Naive B cell (primary cell): ENCODE measurements at regions not wholly inside any gene's neighbourhood (a gene's known extent, or its start where the extent isn't known, plus 50 kb on each side); places are given as distances from the start of the nearest gene placed in this dataset.
A peak's percentile ranks its signal among the peaks of the same experiment; 100 is the strongest.

Experiments used
- ATAC-seq, 2 donors: fragments of 150-1000 bp; cut with Tn5 transposase; 2 replicates each; pipeline ENCODE4 v1.10.0; 2021; ENCODE audit warnings: low read depth in 2 of 2, mild to moderate bottlenecking in 2 of 2, moderate library complexity in 2 of 2
- DNase-seq: peaks from one replicate; pipeline ENCODE4 v3.0.0; 2022
- H3K27ac Mint-ChIP-seq, 6 donors: one replicate each; pipeline ENCODE4 v1.8.0; 2020 to 2022; ENCODE audit warnings: mild to moderate bottlenecking in 6 of 6, mixed read lengths in 6 of 6, moderate library complexity in 5 of 6, inconsistent platforms in 2 of 6
- H3K27me3 Mint-ChIP-seq, 3 donors: one replicate each; pipeline ENCODE4 v1.8.0; 2021 to 2022; ENCODE audit warnings: mixed read lengths in 3 of 3, mild to moderate bottlenecking in 1 of 3
- H3K36me3 Mint-ChIP-seq, 2 donors: one replicate each; pipeline ENCODE4 v1.8.0; 2020 to 2022; ENCODE audit warnings: mixed read lengths in 2 of 2, inconsistent platforms in 1 of 2, mild to moderate bottlenecking in 1 of 2
- H3K4me1 Mint-ChIP-seq, 3 donors: one replicate each; pipeline ENCODE4 v1.8.0; 2020 to 2022; ENCODE audit warnings: mixed read lengths in 3 of 3, inconsistent platforms in 1 of 3, mild to moderate bottlenecking in 1 of 3, moderate library complexity in 1 of 3
- H3K4me3 Mint-ChIP-seq, 8 donors: one replicate each; pipeline ENCODE4 v1.8.0; 2020 to 2022; ENCODE audit warnings: mild to moderate bottlenecking in 8 of 8, mixed read lengths in 8 of 8, moderate library complexity in 8 of 8, inconsistent platforms in 2 of 8
- H3K9me3 Mint-ChIP-seq, 7 donors: one replicate each; pipeline ENCODE4 v1.8.0; 2020 to 2022; ENCODE audit warnings: mixed read lengths in 7 of 7, mild to moderate bottlenecking in 5 of 7, inconsistent platforms in 2 of 7, moderate library complexity in 1 of 7

GRCh38 chr6:125544819-125545218 is 204.6 kb upstream of the HEY2 start:
- Mint-ChIP-seq H3K4me3 (no peak overlapping the region), H3K9me3 (no peaks in the 10 kb centered on the region), H3K27ac (peak overlapping the region in 1 of 6 donors; percentile 35), H3K4me1 (no peaks in the 10 kb centered on the region), H3K36me3 (no peaks in the 10 kb centered on the region), H3K27me3 (peaks cover 16 to 31% (median 27%) of the 10 kb centered on the region in 3 donors)
- ATAC-seq: no peak
- no peak for DNase-seq

- no peak for ATAC-seq
- H3K27ac Mint-ChIP-seq: no peak overlapping the region
- H3K4me3 Mint-ChIP-seq: no peak overlapping the region
- H3K9me3 Mint-ChIP-seq: no peaks in the 10 kb centered on the region
- H3K36me3 Mint-ChIP-seq: no peaks in the 10 kb centered on the region
- H3K4me1 Mint-ChIP-seq: no peaks in the 10 kb centered on the region
- H3K27me3 Mint-ChIP-seq: peaks cover 13 to 36% (median 27%) of the 10 kb centered on the region in 3 donors
- no peak for DNase-seq
These were observed 202.6 kb upstream of the HEY2 start for GRCh38 chr6:125546841-125547251.

GRCh38 chr6:125547381-125547780 is 202.1 kb upstream of the HEY2 start:
- ATAC-seq: no peak
- H3K27ac Mint-ChIP-seq: no peak overlapping the region
- H3K27me3 Mint-ChIP-seq: peaks cover 13 to 40% (median 27%) of the 10 kb centered on the region in 3 donors
- H3K9me3 Mint-ChIP-seq: no peaks in the 10 kb centered on the region
- no peak for DNase-seq
- no peak overlapping the region for H3K4me3 Mint-ChIP-seq
- H3K36me3 Mint-ChIP-seq: no peaks in the 10 kb centered on the region
- no peaks in the 10 kb centered on the region for H3K4me1 Mint-ChIP-seq

DNA sequence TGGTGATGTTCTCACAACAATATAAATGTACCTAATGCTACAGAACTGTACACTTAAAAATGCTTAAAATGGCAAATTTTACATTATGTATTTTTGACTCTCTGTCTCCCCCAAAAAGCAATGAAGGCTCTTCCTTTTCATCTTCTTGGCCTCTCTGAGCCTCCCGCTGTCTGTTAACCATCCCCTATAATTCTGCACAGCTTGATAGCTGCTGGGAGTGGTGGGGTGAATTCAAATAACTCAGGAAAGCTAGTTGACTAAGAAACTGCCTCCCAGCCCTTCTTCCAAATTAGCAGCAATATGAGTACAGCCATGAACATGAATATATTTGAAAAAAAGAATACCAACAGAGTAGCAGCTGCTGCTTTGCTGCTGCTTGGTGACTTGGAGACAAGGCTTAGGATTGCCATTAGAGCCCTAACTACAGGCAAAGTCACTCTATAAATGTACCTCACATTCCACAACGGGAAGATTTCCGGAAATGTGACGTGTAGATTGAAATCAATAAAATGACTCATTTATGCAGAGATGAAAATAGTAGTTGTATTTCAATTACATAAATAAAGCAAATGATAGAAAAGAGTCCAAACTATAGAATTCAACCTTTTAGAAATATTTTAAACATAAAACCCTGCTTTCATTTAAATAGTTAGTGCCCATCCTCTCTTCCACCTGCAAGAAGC is 200.1 kb upstream of the HEY2 start:
- Mint-ChIP-seq H3K27ac (no peak overlapping the region), H3K36me3 (no peaks in the 10 kb centered on the region), H3K4me3 (no peak overlapping the region), H3K9me3 (no peaks in the 10 kb centered on the region), H3K27me3 (peaks cover 7 to 29% (median 15%) of the 10 kb centered on the region in 3 donors), H3K4me1 (no peaks in the 10 kb centered on the region)
- ATAC-seq (no peak), DNase-seq (no peak)

DNA sequence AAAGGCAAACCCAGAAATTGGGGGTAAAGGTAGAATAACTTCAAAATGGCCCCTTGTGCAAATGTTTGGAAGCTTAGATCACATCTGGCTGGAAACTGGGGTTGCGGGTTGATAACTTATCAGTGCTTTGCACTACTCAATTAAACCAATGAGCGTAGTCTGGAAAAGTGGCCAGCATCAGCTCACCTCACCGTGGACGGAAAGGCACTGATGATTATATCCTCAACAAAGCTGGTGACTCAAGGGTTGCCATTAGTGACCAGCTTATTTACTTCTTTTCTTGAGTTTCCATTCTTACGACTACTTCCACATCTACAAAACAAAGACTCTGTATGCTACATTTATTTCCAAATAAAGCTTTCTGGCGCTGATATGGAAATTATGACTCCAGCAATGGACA is 198.5 kb upstream of the HEY2 start:
- ATAC-seq (no peak), DNase-seq (no peak)
- Mint-ChIP-seq H3K9me3 (no peaks in the 10 kb centered on the region), H3K4me1 (no peaks in the 10 kb centered on the region), H3K27ac (no peak overlapping the region), H3K36me3 (no peaks in the 10 kb centered on the region), H3K27me3 (peaks cover 12 to 31% (median 19%) of the 10 kb centered on the region in 3 donors), H3K4me3 (no peak overlapping the region)

DNA sequence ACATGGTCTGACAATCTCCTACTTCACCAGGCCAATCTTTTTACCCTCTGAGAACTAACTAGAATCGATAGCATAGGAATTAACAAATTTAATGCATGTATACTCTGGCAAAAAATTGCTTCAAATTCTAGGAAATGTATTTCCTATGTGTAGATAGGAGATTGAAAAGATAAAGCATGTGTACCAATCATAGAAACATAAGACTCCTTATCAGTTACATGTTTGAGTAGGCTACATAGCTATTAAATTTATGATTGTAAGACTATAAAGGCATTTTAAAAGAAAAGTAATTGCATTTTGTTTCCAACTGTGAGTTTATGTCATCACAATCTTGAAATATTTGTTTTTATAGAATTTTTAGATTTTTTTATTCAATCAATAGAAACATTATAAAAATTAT is 196.6 kb upstream of the HEY2 start:
- no peaks in the 10 kb centered on the region for H3K9me3 Mint-ChIP-seq
- H3K4me1 Mint-ChIP-seq: no peaks in the 10 kb centered on the region
- H3K4me3 Mint-ChIP-seq: no peak overlapping the region
- ATAC-seq (no peak), DNase-seq (no peak)
- H3K27me3 Mint-ChIP-seq: peaks cover 18 to 33% (median 29%) of the 10 kb centered on the region in 3 donors
- no peaks in the 10 kb centered on the region for H3K36me3 Mint-ChIP-seq
- H3K27ac Mint-ChIP-seq: no peak overlapping the region

- no peak overlapping the region for H3K27ac Mint-ChIP-seq
- no peak overlapping the region for H3K4me3 Mint-ChIP-seq
- no peaks in the 10 kb centered on the region for H3K36me3 Mint-ChIP-seq
- no peak for DNase-seq
- no peak for ATAC-seq
- peaks cover 18 to 33% (median 21%) of the 10 kb centered on the region in 3 donors for H3K27me3 Mint-ChIP-seq
- H3K4me1 Mint-ChIP-seq: no peaks in the 10 kb centered on the region
- H3K9me3 Mint-ChIP-seq: no peaks in the 10 kb centered on the region
These were observed 195.0 kb upstream of the HEY2 start for GRCh38 chr6:125554456-125554855.

GRCh38 chr6:125558241-125558843 is 191.1 kb upstream of the HEY2 start:
- H3K27me3 Mint-ChIP-seq: peaks cover 11 to 20% (median 18%) of the 10 kb centered on the region in 3 donors
- H3K4me3 Mint-ChIP-seq: no peak overlapping the region
- H3K4me1 Mint-ChIP-seq: no peaks in the 10 kb centered on the region
- DNase-seq (no peak), ATAC-seq (no peak)
- H3K9me3 Mint-ChIP-seq: no peaks in the 10 kb centered on the region
- H3K27ac Mint-ChIP-seq: no peak overlapping the region
- H3K36me3 Mint-ChIP-seq: no peaks in the 10 kb centered on the region

GRCh38 chr6:125558907-125559306 is 190.5 kb upstream of the HEY2 start:
- no peak for DNase-seq
- Mint-ChIP-seq H3K27ac (no peak overlapping the region), H3K9me3 (no peaks in the 10 kb centered on the region), H3K36me3 (no peaks in the 10 kb centered on the region), H3K4me1 (no peaks in the 10 kb centered on the region), H3K27me3 (peaks cover 15 to 24% (median 23%) of the 10 kb centered on the region in 3 donors), H3K4me3 (no peak overlapping the region)
- ATAC-seq: no peak

DNA sequence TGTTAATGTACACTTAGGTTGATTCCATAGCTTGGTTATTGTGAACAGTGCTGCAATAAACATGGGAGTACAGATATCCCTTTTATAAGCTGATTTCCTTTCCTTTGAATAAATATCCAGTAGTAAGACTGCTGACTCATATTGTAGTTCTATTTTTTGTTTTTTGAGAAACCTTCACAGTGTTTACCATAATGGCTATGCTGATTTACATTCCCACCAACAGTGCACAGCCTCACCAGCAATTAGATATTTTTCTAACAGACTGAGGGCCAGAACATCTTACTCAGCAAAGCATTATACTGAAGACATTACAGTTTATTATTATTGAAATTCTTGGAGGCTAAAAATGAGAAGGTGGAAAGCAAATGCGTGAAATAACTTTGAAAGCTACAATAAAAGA is 187.3 kb upstream of the HEY2 start:
- H3K36me3 Mint-ChIP-seq: no peaks in the 10 kb centered on the region
- H3K4me1 Mint-ChIP-seq: no peaks in the 10 kb centered on the region
- H3K27me3 Mint-ChIP-seq: peaks cover 18 to 27% (median 23%) of the 10 kb centered on the region in 3 donors
- ATAC-seq (no peak), DNase-seq (no peak)
- no peaks in the 10 kb centered on the region for H3K9me3 Mint-ChIP-seq
- H3K27ac Mint-ChIP-seq: no peak overlapping the region
- H3K4me3 Mint-ChIP-seq: no peak overlapping the region

- no peak for ATAC-seq
- Mint-ChIP-seq H3K36me3 (no peaks in the 10 kb centered on the region), H3K9me3 (no peaks in the 10 kb centered on the region), H3K4me3 (no peak overlapping the region), H3K27me3 (peaks cover 22 to 27% (median 23%) of the 10 kb centered on the region in 3 donors), H3K27ac (no peak overlapping the region), H3K4me1 (no peaks in the 10 kb centered on the region)
- DNase-seq: no peak
These were observed 184.5 kb upstream of the HEY2 start for GRCh38 chr6:125564941-125565340.

- H3K9me3 Mint-ChIP-seq: no peaks in the 10 kb centered on the region
- peaks cover 22 to 33% (median 23%) of the 10 kb centered on the region in 3 donors for H3K27me3 Mint-ChIP-seq
- no peak overlapping the region for H3K4me3 Mint-ChIP-seq
- H3K27ac Mint-ChIP-seq: no peak overlapping the region
- no peaks in the 10 kb centered on the region for H3K36me3 Mint-ChIP-seq
- no peaks in the 10 kb centered on the region for H3K4me1 Mint-ChIP-seq
- DNase-seq (no peak), ATAC-seq (no peak)
These were observed 182.0 kb upstream of the HEY2 start for GRCh38 chr6:125567407-125567806.

GRCh38 chr6:125568609-125569008 is 180.8 kb upstream of the HEY2 start:
- no peak for ATAC-seq

DNA sequence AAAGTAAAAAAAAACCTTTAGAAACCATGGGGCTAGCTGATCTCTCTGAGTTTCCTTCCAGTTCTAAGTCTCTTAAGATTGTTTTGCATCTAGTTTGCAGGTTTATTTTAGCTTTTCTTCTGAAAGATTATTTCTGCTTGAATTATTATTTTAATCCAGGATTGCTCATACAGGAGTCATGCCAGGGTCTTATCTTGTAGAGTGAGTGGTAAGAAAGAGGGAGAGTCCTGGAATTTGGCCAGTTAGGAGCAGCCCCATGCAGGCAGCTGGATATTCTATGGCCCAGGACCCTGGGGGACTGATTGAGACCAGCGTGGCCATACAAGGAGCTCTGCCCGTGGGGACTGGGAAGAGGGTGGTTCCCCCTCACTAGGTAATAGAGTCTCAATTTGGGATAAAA is 178.9 kb upstream of the HEY2 start:
- H3K4me3 Mint-ChIP-seq: no peak overlapping the region
- H3K9me3 Mint-ChIP-seq: peaks cover 0 to 3% (median 0%) of the 10 kb centered on the region in 7 donors
- H3K27me3 Mint-ChIP-seq: peaks cover 6 to 16% (median 14%) of the 10 kb centered on the region in 3 donors
- H3K27ac Mint-ChIP-seq: no peak overlapping the region
- H3K4me1 Mint-ChIP-seq: no peaks in the 10 kb centered on the region
- ATAC-seq: no peak
- no peak for DNase-seq
- H3K36me3 Mint-ChIP-seq: no peaks in the 10 kb centered on the region

More at GRCh38 chr6:125568609-125569008, 180.8 kb upstream of the HEY2 start:
- DNase-seq: no peak
- H3K9me3 Mint-ChIP-seq: no peaks in the 10 kb centered on the region
- H3K4me3 Mint-ChIP-seq: no peak overlapping the region
- H3K4me1 Mint-ChIP-seq: no peaks in the 10 kb centered on the region
- H3K27me3 Mint-ChIP-seq: peaks cover 21 to 32% (median 22%) of the 10 kb centered on the region in 3 donors
- H3K36me3 Mint-ChIP-seq: no peaks in the 10 kb centered on the region
- H3K27ac Mint-ChIP-seq: no peak overlapping the region
